ENCODE measurements at regions not wholly inside any gene's neighbourhood (a gene's known extent, or its start where the extent isn't known, plus 50 kb on each side); places are given as distances from the start of the nearest gene placed in this dataset.

DNA sequence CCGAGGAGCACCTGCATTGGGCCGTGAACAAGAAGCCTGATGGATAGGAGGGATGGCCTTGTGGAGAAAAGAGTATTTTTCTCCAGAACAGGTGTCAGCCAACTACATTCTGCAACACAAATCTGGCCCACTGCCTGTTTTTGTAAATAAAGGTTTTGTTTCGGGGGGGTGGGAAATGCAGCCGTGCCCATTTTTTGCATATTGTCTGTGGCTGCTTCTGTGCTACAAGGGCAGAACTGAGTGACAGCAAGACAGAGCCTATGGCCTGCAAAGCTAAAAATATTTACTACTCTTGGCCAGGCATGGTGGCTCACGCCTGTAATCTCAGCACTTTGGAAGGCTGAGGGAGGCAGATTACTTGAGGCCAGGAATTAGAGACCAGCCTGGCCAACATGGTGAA lies 95.9 kb upstream of the AKAP13 start:
- Histone ChIP-seq H3K36me3 (ENCODE audit: control insufficient read depth, insufficient read depth, low read length) (no peaks in the 10 kb centered on the region), H2AK5ac (ENCODE audit: low read depth, low read length) (no peak overlapping the region), H2BK20ac (ENCODE audit: low read depth, low read length) (no peak overlapping the region), H3K9me1 (ENCODE audit: insufficient read depth, low read length) (peaks cover 11% of the 10 kb centered on the region), H2BK120ac (ENCODE audit: low read depth, low read length) (no peak overlapping the region), H3K79me1 (ENCODE audit: low read depth in 1 of 2, low read length in 2 of 2) (no peaks in the 10 kb centered on the region), H2AFZ (replicated peaks; ENCODE audit: low read length, poor library complexity) (no peak overlapping the region), H3K23ac (ENCODE audit: low read depth, low read length) (no peak overlapping the region), H3K56ac (ENCODE audit: extremely low read depth, insufficient read depth, low read length) (no peak overlapping the region), H3K4ac (ENCODE audit: low read depth, low read length) (no peak overlapping the region), H2AK9ac (replicated peaks; ENCODE audit: low read depth, low read length, poor library complexity) (no peak overlapping the region), H3K14ac (replicated peaks; ENCODE audit: low read depth, low read length) (no peak overlapping the region), H3K9ac (ENCODE audit: low read depth, low read length) (no peak overlapping the region), H3K9me3 (ENCODE audit: control insufficient read depth, insufficient read depth, low read length) (no peaks in the 10 kb centered on the region), H4K5ac (ENCODE audit: low read depth, low read length) (no peak overlapping the region), H4K91ac (ENCODE audit: insufficient read depth, low read depth, low read length) (no peak overlapping the region), H4K8ac (ENCODE audit: low read depth in 2 of 2, low read length in 2 of 2) (no peak overlapping the region), H3K4me2 (ENCODE audit: low read depth, low read length) (no peak overlapping the region), H4K20me1 (ENCODE audit: insufficient read depth, low read length) (peaks cover 3% of the 10 kb centered on the region; the same call in 1 of the 2 replicates), H3K4me3 (ENCODE audit: insufficient read depth, low read depth, low read length) (no peak overlapping the region), H2BK5ac (ENCODE audit: low read depth, low read length, poor library complexity, severe bottlenecking) (no peak overlapping the region), H3K27me3 (ENCODE audit: control insufficient read depth, insufficient read depth, low read length) (peaks cover 3% of the 10 kb centered on the region; the same call in 1 of the 2 replicates), H2BK15ac (ENCODE audit: low read depth, low read length) (no peak overlapping the region), H3K4me1 (ENCODE audit: control insufficient read depth, insufficient read depth, low read length) (peaks cover 2% of the 10 kb centered on the region; the same call in 1 of the 2 replicates), H3K18ac (ENCODE audit: low read depth, low read length) (no peak overlapping the region), H3K27ac (ENCODE audit: insufficient read depth, low read length) (no peak overlapping the region)
- TF ChIP-seq, protein P1, sequence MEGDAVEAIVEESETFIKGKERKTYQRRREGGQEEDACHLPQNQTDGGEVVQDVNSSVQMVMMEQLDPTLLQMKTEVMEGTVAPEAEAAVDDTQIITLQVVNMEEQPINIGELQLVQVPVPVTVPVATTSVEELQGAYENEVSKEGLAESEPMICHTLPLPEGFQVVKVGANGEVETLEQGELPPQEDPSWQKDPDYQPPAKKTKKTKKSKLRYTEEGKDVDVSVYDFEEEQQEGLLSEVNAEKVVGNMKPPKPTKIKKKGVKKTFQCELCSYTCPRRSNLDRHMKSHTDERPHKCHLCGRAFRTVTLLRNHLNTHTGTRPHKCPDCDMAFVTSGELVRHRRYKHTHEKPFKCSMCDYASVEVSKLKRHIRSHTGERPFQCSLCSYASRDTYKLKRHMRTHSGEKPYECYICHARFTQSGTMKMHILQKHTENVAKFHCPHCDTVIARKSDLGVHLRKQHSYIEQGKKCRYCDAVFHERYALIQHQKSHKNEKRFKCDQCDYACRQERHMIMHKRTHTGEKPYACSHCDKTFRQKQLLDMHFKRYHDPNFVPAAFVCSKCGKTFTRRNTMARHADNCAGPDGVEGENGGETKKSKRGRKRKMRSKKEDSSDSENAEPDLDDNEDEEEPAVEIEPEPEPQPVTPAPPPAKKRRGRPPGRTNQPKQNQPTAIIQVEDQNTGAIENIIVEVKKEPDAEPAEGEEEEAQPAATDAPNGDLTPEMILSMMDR (conservative IDR thresholded peaks at IDR 0.05; ENCODE audit: low read depth, low read length) = no peak
- TF ChIP-seq CHD1 (IDR thresholded peaks at IDR 0.05; ENCODE audit: low read depth, low read length) (no peak), RCOR1 (IDR thresholded peaks at IDR 0.05; ENCODE audit: insufficient replicate concordance, low read length) (no peak)
- ATAC-seq (ENCODE audit: low read depth) (no peak), DNase-seq (no peak)
- dilution Hi-C loops (cut with HindIII; ENCODE audit: low sequenced_read_pairs, unreplicated experiment) (no loop called here), in situ Hi-C loops (cut with MboI; ENCODE audit: low sequenced_read_pairs) (loop anchor here (25.0 kb wide), 2 partner anchors 122 to 322 kb away; no protein-coding TSS in a partner anchor), intact Hi-C loops (cut with micrococcal nuclease) (loop anchor here (10.0 kb wide), 1 partner anchor 700 kb away; no protein-coding TSS in a partner anchor)
- CTCF ChIA-PET = no interaction called here
- POLR2A ChIA-PET (ENCODE audit: unreplicated experiment) = no interaction called here
- 80% methylated on average over 1 of the region's 5 CpGs; no CpG with 5 or more reads in 1 of the 2 experiments for WGBS, 2 experiments (ENCODE audit: extremely low coverage in 2 of 2, insufficient read length in 1 of 2)
- BruUV-seq (replicated peaks) = no TSS peak

Measured in IMR-90 (cell line).